Upper lobe of left lung (tissue), 4 donors: ENCODE measurements at regions not wholly inside any gene's neighbourhood (a gene's known extent, or its start where the extent isn't known, plus 50 kb on each side); places are given as distances from the start of the nearest gene placed in this dataset.

Source experiments
- EP300 ChIP-seq, 4 donors: sonication (generic); formaldehyde crosslinking; IDR thresholded peaks; one replicate each; pipeline ENCODE4 v1.5.1; 2017; ENCODE audit warnings: antibody characterized with exemption in 4 of 4, control low read depth in 2 of 4
- POLR2A ChIP-seq, 4 donors: fragments of 450-650 bp; IDR thresholded peaks; one replicate each; pipeline ENCODE4 v1.5.1; 2016 to 2017; ENCODE audit warnings: antibody characterized with exemption in 4 of 4, mild to moderate bottlenecking in 2 of 4
- POLR2AphosphoS5 ChIP-seq, 2 donors: sonication (generic); formaldehyde crosslinking; IDR thresholded peaks; one replicate each; pipeline ENCODE4 v1.5.1; 2017; ENCODE audit warnings: antibody characterized with exemption in 2 of 2
- TF ChIP-seq, protein P1 (sequence below), 6 experiments: fragments of 450-650 bp in 4 of 6; fragments of 200-600 bp in 2 of 6; sonication (generic) in 2 of 6; IDR thresholded peaks; one replicate each; pipeline ENCODE4 v1.5.1; 2016 to 2019; ENCODE audit warnings: antibody characterized with exemption in 6 of 6

GRCh38 chr20:60892095-60892813 lies 359.8 kb upstream of the CDH4 start:
- TF ChIP-seq POLR2A (IDR thresholded peaks at IDR 0.05): no peak
- no peak for TF ChIP-seq POLR2AphosphoS5 (IDR thresholded peaks at IDR 0.05)
- TF ChIP-seq, protein P1, sequence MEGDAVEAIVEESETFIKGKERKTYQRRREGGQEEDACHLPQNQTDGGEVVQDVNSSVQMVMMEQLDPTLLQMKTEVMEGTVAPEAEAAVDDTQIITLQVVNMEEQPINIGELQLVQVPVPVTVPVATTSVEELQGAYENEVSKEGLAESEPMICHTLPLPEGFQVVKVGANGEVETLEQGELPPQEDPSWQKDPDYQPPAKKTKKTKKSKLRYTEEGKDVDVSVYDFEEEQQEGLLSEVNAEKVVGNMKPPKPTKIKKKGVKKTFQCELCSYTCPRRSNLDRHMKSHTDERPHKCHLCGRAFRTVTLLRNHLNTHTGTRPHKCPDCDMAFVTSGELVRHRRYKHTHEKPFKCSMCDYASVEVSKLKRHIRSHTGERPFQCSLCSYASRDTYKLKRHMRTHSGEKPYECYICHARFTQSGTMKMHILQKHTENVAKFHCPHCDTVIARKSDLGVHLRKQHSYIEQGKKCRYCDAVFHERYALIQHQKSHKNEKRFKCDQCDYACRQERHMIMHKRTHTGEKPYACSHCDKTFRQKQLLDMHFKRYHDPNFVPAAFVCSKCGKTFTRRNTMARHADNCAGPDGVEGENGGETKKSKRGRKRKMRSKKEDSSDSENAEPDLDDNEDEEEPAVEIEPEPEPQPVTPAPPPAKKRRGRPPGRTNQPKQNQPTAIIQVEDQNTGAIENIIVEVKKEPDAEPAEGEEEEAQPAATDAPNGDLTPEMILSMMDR (IDR thresholded peaks at IDR 0.05): no peak
- no peak for TF ChIP-seq EP300 (IDR thresholded peaks at IDR 0.05)
